OCI-LY3 (cell line): ENCODE measurements at regions not wholly inside any gene's neighbourhood (a gene's known extent, or its start where the extent isn't known, plus 50 kb on each side); places are given as distances from the start of the nearest gene placed in this dataset.

Source experiments
- CTCF ChIP-seq: fragments of 200-600, 300-600 bp; sonication (generic); IDR thresholded peaks from 2 replicates; pipeline ENCODE4 v1.5.1; 2014; ENCODE audit warnings: antibody characterized with exemption, low read length, low read depth
- EZH2phosphoT487 ChIP-seq: fragments of 200-600 bp; shearing (Covaris generic); IDR thresholded peaks from 2 replicates; pipeline ENCODE4 v1.6.1; 2018; ENCODE audit warnings: antibody characterized with exemption, mixed run types, low read depth

GRCh38 chr2:183867206-183867605, 731.1 kb upstream of the ZNF804A start:
- TF ChIP-seq EZH2phosphoT487: no peak
- TF ChIP-seq CTCF: no peak
